ENCODE measurements at regions not wholly inside any gene's neighbourhood (a gene's known extent, or its start where the extent isn't known, plus 50 kb on each side); places are given as distances from the start of the nearest gene placed in this dataset.

- Histone ChIP-seq H3K4me3 (ENCODE audit: low read depth in 1 of 2, low read length in 1 of 2) (no peak overlapping the region), H3K27ac (no peak overlapping the region), H3K36me3 (no peaks in the 10 kb centered on the region), H3K27me3 (no peaks in the 10 kb centered on the region), H3K9me3 (no peaks in the 10 kb centered on the region), H3K4me1 (ENCODE audit: control insufficient read depth in 1 of 2, insufficient read depth in 1 of 2, low read depth in 1 of 2, low read length in 1 of 2) (no peaks in the 10 kb centered on the region)
- TF ChIP-seq, protein P1, sequence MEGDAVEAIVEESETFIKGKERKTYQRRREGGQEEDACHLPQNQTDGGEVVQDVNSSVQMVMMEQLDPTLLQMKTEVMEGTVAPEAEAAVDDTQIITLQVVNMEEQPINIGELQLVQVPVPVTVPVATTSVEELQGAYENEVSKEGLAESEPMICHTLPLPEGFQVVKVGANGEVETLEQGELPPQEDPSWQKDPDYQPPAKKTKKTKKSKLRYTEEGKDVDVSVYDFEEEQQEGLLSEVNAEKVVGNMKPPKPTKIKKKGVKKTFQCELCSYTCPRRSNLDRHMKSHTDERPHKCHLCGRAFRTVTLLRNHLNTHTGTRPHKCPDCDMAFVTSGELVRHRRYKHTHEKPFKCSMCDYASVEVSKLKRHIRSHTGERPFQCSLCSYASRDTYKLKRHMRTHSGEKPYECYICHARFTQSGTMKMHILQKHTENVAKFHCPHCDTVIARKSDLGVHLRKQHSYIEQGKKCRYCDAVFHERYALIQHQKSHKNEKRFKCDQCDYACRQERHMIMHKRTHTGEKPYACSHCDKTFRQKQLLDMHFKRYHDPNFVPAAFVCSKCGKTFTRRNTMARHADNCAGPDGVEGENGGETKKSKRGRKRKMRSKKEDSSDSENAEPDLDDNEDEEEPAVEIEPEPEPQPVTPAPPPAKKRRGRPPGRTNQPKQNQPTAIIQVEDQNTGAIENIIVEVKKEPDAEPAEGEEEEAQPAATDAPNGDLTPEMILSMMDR (IDR thresholded peaks at IDR 0.05), result no peak
These were observed 279.8 kb upstream of the SALL1 start for GRCh38 chr16:51430716-51431369.

- H3K4me3 ChIP-seq (ENCODE audit: low read depth in 1 of 2, low read length in 1 of 2), result no peak overlapping the region
- H3K27me3 ChIP-seq, result no peaks in the 10 kb centered on the region
- TF ChIP-seq, protein P1 (IDR thresholded peaks at IDR 0.05), result no peak
- H3K9me3 ChIP-seq, result no peaks in the 10 kb centered on the region
- H3K4me1 ChIP-seq (ENCODE audit: control insufficient read depth in 1 of 2, insufficient read depth in 1 of 2, low read depth in 1 of 2, low read length in 1 of 2), result no peaks in the 10 kb centered on the region
- H3K36me3 ChIP-seq, result no peaks in the 10 kb centered on the region
- H3K27ac ChIP-seq, result no peak overlapping the region
These were observed 278.0 kb upstream of the SALL1 start for GRCh38 chr16:51429041-51429440.

DNA sequence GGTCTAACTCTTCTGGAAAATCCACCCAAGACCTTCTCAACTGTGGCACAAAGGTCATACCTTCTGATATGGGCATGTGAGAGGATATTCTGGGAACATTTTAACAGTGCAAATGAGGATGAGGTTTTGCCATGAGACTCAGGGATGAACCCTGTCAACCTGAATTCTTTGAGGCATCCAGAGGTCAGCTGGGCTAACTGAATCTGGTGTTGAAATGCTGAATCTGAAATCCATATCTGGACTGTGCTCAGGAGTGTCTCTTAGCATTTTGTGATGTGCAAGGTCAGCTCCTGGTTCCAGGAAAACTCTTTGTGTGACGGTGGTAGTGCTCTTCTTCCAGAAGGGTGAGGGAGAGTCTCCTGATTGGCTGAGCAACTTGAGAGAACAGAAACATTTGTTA is 276.0 kb upstream of the SALL1 start:
- Histone ChIP-seq H3K9me3 (no peaks in the 10 kb centered on the region), H3K4me1 (ENCODE audit: control insufficient read depth in 1 of 2, insufficient read depth in 1 of 2, low read depth in 1 of 2, low read length in 1 of 2) (no peaks in the 10 kb centered on the region), H3K27ac (no peak overlapping the region), H3K27me3 (no peaks in the 10 kb centered on the region), H3K4me3 (ENCODE audit: low read depth in 1 of 2, low read length in 1 of 2) (no peak overlapping the region), H3K36me3 (no peaks in the 10 kb centered on the region)
- TF ChIP-seq, protein P1 (IDR thresholded peaks at IDR 0.05), result no peak

DNA sequence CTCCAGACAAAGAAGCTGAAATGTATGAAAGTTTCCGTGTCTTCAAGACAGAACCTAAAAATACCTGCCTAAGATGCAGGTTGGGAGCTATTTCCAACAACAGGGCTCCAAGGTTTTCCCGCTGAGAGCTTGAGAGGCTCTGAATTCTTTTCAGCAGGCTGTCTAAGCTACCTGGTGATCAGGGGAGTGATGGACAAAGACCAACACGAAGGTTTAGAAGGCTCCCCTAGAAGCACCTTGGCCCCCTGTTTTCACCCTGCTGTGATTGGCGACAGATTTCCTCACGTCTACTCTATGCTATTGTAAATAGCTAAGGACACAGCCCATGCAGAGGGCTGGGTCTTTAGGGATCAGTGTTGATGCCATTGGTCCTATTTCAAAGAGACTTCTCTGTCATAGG is 275.2 kb upstream of the SALL1 start:
- no peaks in the 10 kb centered on the region for H3K9me3 ChIP-seq
- H3K36me3 ChIP-seq, result no peaks in the 10 kb centered on the region
- no peak overlapping the region for H3K27ac ChIP-seq
- no peaks in the 10 kb centered on the region for H3K4me1 ChIP-seq (ENCODE audit: control insufficient read depth in 1 of 2, insufficient read depth in 1 of 2, low read depth in 1 of 2, low read length in 1 of 2)
- no peaks in the 10 kb centered on the region for H3K27me3 ChIP-seq
- TF ChIP-seq, protein P1 (IDR thresholded peaks at IDR 0.05), result no peak
- no peak overlapping the region for H3K4me3 ChIP-seq (ENCODE audit: low read depth in 1 of 2, low read length in 1 of 2)

- Histone ChIP-seq H3K27ac (no peak overlapping the region), H3K36me3 (no peaks in the 10 kb centered on the region), H3K4me3 (ENCODE audit: low read depth in 1 of 2, low read length in 1 of 2) (no peak overlapping the region), H3K4me1 (ENCODE audit: control insufficient read depth in 1 of 2, insufficient read depth in 1 of 2, low read depth in 1 of 2, low read length in 1 of 2) (no peaks in the 10 kb centered on the region), H3K9me3 (no peaks in the 10 kb centered on the region), H3K27me3 (no peaks in the 10 kb centered on the region)
- TF ChIP-seq, protein P1 (IDR thresholded peaks at IDR 0.05), result no peak
These were observed 269.2 kb upstream of the SALL1 start for GRCh38 chr16:51420247-51420646.
